Progenitor cell of endocrine pancreas (in vitro differentiated cells): ENCODE measurements at regions not wholly inside any gene's neighbourhood (a gene's known extent, or its start where the extent isn't known, plus 50 kb on each side); places are given as distances from the start of the nearest gene placed in this dataset.

ENCODE experiments used
- DNase-seq: peaks from one replicate; pipeline ENCODE4 v3.0.0; 2021; ENCODE audit warnings: low spot score; ENCODE audit not compliant: unreplicated experiment
- H3K27ac Mint-ChIP-seq: 2 replicates; pipeline ENCODE4 v1.8.0; 2021; ENCODE audit warnings: mild to moderate bottlenecking, moderate library complexity, mixed read lengths
- H3K27me3 Mint-ChIP-seq: 2 replicates; pipeline ENCODE4 v1.8.0; 2021; ENCODE audit warnings: mixed read lengths
- H3K36me3 Mint-ChIP-seq: 2 replicates; pipeline ENCODE4 v1.8.0; 2022; ENCODE audit warnings: mixed read lengths; ENCODE audit not compliant: insufficient read depth
- H3K4me1 Mint-ChIP-seq: 2 replicates; pipeline ENCODE4 v1.8.0; 2021; ENCODE audit warnings: low read depth, mixed read lengths
- H3K4me3 Mint-ChIP-seq: 2 replicates; pipeline ENCODE4 v1.8.0; 2021; ENCODE audit warnings: low read depth, mild to moderate bottlenecking, moderate library complexity, mixed read lengths
- H3K9me3 Mint-ChIP-seq: 2 replicates; pipeline ENCODE4 v1.8.0; 2021; ENCODE audit warnings: low read depth, mixed read lengths
- CTCF ChIP-seq: fragments of 200-600 bp; sonication (generic); IDR thresholded peaks from one replicate; pipeline ENCODE4 v1.5.0; 2021; ENCODE audit warnings: antibody characterized with exemption, mild to moderate bottlenecking; ENCODE audit not compliant: unreplicated experiment

- Mint-ChIP-seq H3K9me3 (no peaks in the 10 kb centered on the region), H3K27ac (no peak overlapping the region), H3K36me3 (no peaks in the 10 kb centered on the region), H3K4me3 (no peak overlapping the region), H3K27me3 (peaks cover 14% of the 10 kb centered on the region), H3K4me1 (no peaks in the 10 kb centered on the region)
- TF ChIP-seq CTCF = no peak
- DNase-seq = no peak
Observed at GRCh38 chr1:181990728-181991127, 70.8 kb downstream of the ZNF648 start.

GRCh38 chr1:181989261-181989920 is 72.1 kb downstream of the ZNF648 start:
- Mint-ChIP-seq H3K9me3 (no peaks in the 10 kb centered on the region), H3K27me3 (peaks cover 17% of the 10 kb centered on the region), H3K4me1 (no peaks in the 10 kb centered on the region), H3K27ac (no peak overlapping the region), H3K4me3 (no peak overlapping the region), H3K36me3 (no peaks in the 10 kb centered on the region)
- TF ChIP-seq CTCF = no peak
- no peak for DNase-seq

- Mint-ChIP-seq H3K27me3 (peaks cover 17% of the 10 kb centered on the region), H3K36me3 (no peaks in the 10 kb centered on the region), H3K4me3 (no peak overlapping the region), H3K9me3 (no peaks in the 10 kb centered on the region), H3K27ac (no peak overlapping the region), H3K4me1 (no peaks in the 10 kb centered on the region)
- TF ChIP-seq CTCF = no peak
- DNase-seq = no peak
Observed at GRCh38 chr1:181987996-181988395, 73.5 kb downstream of the ZNF648 start.

- Mint-ChIP-seq H3K36me3 (no peaks in the 10 kb centered on the region), H3K9me3 (no peaks in the 10 kb centered on the region), H3K4me3 (no peak overlapping the region), H3K27ac (no peak overlapping the region), H3K4me1 (no peaks in the 10 kb centered on the region), H3K27me3 (peaks cover 17% of the 10 kb centered on the region)
- TF ChIP-seq CTCF = no peak
- no peak for DNase-seq
Observed at GRCh38 chr1:181987334-181987895, 74.1 kb downstream of the ZNF648 start.

- no peak for DNase-seq
- Mint-ChIP-seq H3K36me3 (no peaks in the 10 kb centered on the region), H3K27me3 (peaks cover 17% of the 10 kb centered on the region), H3K9me3 (no peaks in the 10 kb centered on the region), H3K4me1 (no peaks in the 10 kb centered on the region), H3K4me3 (no peak overlapping the region), H3K27ac (no peak overlapping the region)
- TF ChIP-seq CTCF = no peak
Observed at GRCh38 chr1:181986907-181987305, 74.6 kb downstream of the ZNF648 start.
